HG03442 (cell line): ENCODE measurements at regions not wholly inside any gene's neighbourhood (a gene's known extent, or its start where the extent isn't known, plus 50 kb on each side); places are given as distances from the start of the nearest gene placed in this dataset.
"Not testable (repeated sequence)": the region's sequence is repeated elsewhere in the genome, so short reads cannot be mapped to it uniquely, and the experiment has no call there.

ENCODE experiments used
- ATAC-seq: cut with Tn5 transposase; IDR thresholded peaks from one replicate; pipeline ENCODE4 v1.9.1; 2021; ENCODE audit warnings: mild to moderate bottlenecking, moderate library complexity; ENCODE audit not compliant: unreplicated experiment

DNA sequence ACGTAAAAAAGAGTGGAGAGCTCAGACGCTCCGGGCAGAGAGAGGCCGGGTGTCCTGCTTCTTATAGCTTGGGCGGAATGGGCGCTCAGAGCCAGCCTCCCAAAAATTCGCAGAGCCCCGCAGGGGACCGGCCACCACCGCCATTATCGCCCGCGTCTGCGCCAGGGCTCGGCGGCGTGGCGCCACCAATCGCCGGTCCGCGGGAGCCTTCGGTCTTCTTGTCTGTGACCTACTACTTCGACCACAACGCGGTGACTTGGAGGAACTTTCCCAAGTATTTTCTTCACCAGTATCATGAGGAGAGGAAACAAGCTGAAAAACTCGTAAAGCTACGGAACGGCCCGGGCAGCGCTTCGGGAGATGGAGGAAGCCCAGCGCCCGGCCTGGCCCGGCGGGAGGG is 1138.1 kb upstream of the CHAC2 start:
- no peak for ATAC-seq

DNA sequence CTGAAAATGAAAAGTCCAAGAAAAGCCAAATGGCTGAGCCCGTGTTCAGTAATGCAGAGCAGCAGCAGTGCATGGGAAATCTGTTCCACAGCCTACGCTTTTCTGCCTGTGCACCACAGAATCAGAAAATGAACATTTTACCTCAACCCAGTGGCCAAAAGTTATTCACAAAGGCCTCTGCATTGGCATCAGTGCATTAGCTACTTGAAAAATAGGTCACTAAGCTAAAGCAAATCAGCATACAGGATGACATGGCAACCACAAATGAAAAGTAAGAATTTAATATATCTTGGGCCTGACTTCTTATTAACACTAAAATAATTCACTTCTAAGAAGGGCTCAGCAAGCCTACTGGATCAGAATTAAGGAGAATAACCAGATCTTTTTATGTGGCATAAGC is 1145.3 kb upstream of the CHAC2 start:
- no peak for ATAC-seq

DNA sequence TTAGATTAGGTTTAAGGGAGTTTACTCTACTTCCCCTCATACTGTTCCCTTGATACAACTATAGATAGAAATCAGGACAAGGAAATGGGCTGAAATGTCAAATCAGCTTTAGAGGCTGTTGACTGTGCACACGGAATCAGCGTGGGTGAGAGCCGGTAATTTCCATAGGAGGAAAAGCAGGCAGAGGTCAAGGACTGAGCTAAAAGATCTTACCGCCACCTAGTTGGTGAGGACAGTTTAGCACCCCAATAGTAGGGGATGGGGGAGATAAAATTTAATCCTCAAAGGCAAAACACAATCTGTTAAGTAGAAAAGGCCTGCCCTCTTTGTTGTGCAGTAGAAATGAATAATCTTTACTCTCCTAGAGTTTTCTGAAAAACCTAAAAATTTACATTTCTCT is 1154.5 kb upstream of the CHAC2 start:
- ATAC-seq, result no peak

DNA sequence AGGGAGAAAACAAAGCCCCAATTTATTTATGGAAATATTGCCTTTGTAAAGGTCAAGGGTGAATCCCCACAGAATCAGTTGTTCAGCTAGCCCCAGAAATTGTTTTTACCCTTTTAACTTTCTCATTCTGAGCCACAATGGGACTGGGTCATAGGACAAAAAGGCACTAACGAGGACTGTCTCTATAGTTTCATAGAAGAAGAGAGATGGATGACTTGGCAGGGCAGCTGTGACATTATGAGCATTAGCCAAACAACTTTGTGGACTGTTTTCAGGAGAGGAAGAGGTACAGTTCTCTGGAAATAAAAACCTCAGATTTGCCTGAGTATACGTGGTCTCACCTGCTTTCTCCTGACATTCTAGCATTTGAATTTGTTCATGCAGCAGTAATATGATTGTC is 1155.8 kb upstream of the CHAC2 start:
- ATAC-seq, result no peak

DNA sequence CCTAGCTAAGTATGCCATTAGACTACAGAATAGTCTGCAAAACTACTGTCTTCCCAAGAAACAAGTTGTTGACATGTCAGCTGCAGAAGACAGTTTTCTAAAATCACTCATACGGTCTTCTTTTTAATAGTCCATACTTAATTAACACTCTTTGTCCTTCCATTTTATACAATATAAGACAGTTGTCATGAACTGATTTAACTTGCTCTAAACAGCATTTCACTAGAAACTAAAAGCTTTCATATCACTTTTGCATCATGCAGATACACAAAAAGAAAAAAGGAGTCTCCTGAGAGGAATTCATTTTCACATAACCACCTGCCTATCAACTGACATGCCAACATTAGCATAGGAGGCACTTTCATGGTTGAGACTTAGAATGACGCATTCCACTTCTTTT is 1159.6 kb upstream of the CHAC2 start:
- ATAC-seq, result no peak

DNA sequence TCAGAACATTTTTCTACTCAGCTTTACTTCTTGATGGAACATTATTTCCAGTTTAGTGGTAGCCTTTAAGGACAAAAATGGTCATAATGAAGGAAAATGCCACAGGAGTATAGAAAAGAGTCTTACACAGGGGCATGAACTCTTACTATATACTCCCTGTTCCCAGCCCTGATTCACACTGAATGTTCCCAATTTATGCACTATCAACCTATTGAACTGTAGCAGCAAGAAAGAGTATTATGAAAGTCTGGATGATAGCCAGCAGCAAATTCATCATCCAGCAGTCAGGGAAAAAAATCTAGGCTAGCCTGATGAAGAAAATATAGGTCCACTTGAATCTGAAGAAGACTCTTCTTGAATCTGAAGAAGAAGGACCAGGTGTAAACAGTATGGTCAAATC is 1170.3 kb upstream of the CHAC2 start:
- no peak for ATAC-seq

DNA sequence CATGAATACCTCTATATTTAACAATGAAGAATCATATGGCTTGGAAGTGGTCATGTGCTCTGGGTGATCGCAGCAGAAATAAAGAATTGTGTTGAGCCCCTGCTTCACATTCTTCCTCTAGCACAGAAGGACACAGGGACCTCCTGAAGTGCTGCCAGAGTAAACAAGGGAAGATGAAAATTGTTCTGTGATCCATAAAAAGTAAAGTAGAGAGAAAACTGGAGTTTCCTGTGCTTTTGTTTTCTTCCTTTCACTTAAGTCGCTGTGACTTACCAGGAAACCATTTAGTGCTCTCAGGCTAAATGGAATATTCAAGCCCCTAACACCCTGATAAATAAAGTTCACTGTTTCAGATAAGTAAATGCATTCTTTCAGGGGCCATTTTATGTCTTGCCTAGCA is 1173.6 kb upstream of the CHAC2 start:
- ATAC-seq, result no peak

DNA sequence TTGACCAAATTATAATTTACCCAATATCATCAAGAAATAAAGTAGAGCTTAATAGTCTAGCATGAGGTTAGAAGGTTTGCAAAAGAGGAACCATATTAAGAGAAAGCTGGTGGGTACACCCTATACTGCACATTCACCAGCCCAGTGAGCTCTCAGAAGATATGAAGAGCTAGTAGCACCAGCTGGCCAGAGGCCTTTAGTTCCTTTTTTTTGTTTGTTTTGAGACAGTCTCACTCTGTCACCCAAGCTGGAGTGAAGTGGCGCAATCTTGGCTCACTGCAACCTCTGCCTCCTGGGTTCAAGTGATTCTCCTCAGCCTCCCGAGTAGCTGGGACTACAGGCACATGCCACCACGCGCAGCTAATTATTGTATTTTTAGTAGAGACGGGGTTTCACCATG is 1183.5 kb upstream of the CHAC2 start:
- not testable (repeated sequence) for ATAC-seq

DNA sequence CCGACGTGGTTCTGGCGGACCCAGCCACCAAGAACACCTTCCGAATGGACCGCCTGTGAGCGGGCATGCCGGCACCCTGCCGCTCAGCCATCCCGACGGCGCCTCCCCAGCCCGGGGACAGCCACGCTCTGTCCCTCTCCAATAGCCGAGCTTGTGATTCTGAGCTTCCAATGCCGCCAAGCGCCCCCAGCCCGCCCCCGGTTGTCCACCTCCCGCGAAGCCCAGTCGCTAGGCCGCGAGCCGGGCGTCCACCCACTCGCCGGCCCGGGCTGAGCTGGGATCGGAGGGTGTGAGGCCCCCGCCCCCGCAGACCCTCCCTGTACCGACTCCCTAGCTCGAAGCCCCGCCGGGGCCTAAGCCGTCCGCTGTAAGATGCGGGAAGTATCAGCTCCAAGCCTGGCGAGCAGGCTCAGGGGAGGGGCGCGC is 1195.1 kb upstream of the CHAC2 start:
- ATAC-seq, result no peak

DNA sequence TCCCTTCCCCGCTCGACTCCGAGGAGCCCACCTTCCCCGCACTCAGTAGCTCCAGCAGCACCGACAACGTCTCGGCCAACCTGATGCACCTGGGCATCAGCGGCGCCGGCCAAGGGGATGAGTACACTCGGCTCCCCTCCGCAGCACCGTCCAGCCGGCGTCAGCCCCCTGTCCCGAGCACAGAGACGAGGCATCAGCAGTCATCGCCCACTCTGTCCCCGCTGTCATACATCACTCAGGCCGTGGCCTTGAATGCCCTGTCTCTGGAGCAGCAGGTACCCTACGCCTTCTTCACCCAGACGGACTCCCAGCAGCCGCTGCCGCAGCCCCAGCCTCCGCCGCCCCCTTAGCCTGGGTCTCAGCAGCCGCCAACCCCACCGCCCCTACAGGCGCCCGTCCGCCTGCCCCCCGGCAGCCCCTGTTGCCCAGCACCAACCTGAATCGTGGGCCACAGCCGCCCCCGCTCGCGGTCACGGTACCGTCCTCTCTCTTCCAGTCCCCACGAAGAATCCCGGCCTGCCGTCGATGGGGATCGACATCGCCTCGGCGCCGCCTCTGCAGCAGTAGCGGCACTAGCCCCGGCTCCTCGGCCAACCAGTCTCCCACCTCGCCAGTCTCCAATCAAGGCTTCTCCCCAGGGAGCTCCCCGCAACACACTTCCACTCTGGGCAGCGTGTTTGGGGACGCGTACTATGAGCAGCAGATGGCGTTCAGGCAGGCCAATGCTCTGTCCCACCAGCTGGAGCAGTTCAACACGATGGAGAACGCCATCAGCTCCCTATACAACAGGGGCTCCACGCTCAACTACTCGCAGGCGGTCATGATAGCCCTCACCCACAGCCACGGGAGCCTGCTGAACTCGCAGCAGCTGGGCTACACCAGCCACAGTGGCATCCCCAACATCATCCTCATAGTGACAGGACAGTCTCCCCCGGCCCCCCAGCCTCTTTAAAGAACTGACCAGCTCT is 1195.9 kb upstream of the CHAC2 start:
- ATAC-seq, result no peak

DNA sequence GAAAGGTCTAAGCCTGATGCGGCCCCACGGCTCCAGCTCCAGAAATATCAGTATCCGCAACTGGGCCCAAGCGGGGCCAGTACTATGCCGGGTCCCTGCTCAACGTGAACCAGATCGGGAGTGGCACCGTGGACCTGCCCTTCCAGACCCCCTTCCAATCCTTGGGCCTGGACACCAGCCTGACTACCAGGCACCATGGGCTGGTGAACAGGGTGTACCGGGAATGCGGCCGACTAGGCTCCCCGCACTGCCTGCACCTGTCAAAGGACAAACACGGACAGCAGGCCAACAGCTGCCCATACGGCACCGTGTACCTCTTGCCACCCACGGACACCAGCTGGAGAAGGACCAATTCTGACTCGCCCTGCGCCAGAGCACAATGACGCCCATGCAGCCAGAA is 1196.9 kb upstream of the CHAC2 start:
- ATAC-seq, result no peak

DNA sequence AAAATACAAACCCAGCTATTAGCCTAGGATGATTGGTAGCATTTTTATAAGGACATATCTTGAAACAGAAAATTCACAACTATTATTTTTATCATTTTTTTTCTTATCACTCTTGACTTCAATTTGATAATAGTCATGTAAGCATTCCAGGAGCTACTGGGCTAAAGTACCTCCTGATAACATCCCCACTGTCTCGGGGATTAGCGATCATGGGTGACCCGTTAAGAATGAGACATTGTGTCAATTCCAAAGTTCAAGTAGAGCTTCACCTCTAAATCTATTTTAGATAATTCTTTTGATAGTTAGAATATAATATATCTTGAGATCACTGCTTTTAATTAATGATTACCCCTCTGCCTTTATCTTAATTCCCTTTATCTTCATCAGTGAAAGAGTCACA is 1204.5 kb upstream of the CHAC2 start:
- ATAC-seq, result no peak

DNA sequence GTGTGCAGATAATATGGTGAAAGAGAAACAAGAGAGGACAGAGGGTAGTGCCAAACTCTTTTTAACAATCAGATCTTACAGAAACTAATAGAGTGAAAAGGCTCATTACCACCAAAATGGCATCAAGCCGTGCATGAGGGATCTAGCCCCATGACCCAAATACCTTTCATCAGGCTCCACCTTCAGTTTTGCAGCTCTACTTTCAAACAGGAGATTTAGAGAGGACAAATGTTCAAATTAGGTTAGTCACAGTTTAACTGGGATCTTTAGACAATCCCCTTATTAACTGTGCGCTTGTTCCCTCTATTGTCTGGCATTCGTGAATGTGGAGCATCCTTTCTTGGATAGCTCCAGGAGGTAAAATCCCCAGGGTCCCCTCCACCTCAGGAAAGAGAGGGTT is 1209.3 kb upstream of the CHAC2 start:
- no peak for ATAC-seq

DNA sequence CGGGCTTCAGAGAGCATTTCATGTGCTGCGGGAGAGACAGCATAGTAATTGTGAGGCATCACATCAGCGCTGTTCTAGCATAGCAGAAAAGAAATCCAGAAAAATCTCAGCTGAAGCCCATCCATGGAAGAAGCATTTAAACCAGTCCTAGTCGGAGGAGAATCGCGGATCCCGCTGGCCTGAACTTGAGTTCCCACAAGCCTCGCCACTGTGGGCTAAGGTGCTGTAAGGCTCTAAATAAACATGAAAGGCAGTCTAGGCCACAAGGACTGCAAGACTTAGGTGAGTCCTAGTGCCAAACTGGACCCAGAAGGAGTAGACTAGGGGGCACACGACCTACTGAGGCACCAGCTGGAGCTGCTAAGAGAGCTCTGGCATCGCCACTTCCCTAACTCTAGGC is 1225.3 kb upstream of the CHAC2 start:
- ATAC-seq, result no peak

DNA sequence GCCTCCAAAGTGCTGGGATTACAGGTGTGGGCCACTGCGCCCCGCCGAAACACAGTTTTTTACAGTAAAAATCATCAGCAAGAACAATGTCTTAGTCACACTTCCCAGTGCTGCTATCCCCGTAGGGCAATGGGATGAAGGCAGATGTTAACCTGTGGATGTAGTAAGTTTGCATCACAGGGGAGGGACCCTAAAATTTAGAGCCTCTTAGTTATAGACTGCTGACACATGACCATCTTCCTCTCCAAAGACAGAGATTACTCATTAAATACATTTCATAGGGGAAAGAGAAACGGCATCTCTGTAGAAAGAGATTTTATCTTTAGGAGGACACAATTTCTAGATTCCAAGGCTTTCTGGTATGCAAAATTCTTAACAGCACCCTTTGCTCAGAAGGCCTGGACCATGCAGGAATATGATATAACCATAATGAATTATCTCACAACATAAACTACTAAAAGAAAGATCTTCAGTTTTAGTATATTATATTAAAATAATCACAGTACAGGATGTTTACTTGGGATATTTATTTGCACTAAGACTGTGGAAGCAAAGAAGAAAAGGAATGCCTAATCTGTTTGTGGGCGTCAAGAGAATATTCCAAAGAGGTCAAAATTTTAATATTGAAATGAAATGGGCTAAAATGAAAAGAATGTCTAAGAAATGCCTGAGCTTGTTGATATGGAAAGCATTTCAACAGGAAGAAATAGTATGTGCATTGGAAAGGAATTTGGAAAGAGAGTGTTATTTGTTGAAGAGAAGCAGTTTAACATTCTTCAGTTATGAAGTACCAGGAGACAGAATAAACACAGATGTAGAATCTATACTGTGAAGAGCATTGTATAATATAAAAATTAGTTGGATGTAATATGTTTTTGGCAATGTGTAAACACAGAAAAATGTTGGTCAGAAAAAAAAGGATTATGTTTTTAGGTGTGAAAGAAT is 1228.3 kb upstream of the CHAC2 start:
- ATAC-seq, result no peak

DNA sequence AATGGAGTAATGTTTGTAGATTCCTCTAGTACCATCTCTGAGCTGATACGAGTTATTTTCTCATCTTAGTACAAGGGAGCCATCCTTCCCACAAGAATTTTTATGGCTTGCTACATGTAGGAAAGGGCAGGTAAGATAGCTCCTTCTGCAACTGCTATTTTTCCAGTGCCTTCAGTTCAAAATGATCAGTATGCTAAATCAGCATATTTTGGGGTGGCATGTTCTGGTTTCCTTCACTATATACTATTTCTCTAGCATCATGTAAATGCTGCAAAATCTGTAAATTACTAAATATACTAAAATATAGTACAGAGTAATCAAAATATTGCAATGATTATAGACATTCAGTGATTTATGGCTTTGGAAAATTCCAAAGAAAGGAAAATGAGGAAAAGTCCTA is 1230.0 kb upstream of the CHAC2 start:
- ATAC-seq, result no peak

DNA sequence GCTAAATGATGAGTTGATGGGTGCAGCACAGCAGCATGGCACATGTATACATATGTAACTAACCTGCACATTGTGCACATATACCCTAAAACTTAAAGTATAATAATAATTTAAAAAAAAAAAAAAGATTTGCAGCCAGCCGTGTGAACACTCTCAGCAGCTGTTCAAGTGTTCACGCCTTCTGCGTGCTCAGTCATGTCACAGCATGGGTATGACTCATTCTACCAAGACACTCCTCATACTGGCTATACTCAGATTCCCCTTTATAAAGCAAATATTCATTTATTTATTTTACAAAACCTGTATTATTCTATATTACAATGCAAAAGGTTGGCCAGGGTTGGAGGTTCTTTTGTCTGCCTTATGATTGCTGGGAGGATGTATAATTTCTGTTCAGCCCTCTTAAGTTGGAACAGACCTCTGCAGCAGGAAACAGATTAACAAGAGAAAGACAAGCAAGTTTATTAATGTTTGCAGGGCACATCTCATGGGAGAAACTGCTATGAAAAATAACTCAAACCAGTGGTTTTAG is 1230.6 kb upstream of the CHAC2 start:
- no peak for ATAC-seq

DNA sequence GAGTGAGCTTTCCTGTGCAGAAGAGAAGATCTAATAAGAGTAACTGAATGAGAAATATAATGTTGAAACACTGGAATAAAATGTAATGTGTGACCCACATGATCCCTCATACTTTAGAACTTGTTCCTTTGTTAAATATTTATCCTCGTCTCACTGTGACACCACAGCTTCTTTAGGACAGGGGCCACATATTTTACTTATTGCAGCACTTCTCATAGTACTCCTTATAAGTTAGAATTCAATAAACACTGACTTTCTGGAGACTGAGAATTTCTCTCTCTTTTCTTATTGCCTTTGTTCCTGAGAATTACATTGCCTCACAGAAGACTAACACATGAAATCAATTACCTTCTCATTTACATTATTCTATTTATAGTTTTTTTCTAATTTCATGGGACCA is 1234.6 kb upstream of the CHAC2 start:
- no peak for ATAC-seq

DNA sequence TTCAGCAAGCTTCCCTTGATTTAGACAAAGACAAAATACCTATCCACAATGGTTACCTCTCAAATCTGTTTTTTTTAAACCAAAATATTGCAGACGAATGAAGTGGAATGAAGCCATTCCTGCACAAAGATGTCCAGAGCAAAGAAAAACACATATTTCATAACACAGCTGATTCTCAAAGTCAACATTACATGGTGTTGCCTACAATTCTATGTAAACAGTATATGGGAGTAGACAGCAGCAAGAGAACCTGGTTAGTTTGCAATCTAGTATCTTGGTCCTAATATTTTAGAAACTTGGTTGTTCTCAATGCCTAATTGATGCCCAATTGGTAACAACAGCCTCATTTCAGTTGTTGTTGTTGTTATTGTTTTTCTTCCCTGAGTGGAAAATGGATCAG is 1240.9 kb upstream of the CHAC2 start:
- no peak for ATAC-seq

DNA sequence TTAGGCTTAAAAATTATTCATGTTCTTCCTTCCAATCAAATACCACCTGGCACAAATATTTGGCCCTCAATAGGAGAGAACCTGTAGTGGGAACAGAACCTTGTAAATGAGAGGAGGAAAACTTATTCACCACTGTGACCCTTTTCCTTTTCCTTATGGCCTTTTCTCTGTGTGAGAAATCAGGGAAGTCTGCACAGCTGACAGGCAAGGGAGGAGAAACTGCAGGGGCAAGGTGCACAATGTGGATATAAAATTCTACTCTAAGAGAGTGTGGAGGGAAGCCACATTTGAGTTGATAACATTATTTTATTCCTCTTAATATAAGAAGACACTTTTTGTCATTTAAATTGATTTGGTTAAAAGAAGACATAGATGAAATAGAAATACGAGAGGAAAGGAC is 1247.0 kb upstream of the CHAC2 start:
- no peak for ATAC-seq

DNA sequence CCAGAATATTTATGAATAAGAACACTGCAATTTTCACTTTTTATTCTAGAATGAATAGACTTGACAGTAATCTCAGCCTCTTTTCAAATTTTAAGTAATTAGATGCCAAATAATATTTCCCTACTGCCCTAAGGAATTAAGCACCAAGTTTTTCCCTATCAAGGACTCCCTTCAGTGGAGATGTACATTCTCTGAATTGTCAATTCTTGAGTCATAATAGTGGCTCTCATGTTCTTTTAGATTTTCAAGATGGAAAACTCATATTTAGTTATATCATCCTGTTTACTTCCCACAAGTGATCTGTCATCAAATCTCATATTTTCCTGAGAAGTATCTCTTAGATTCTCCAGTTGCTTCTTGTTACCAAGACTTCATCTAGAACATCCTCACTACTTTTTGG is 1248.9 kb upstream of the CHAC2 start:
- no peak for ATAC-seq

DNA sequence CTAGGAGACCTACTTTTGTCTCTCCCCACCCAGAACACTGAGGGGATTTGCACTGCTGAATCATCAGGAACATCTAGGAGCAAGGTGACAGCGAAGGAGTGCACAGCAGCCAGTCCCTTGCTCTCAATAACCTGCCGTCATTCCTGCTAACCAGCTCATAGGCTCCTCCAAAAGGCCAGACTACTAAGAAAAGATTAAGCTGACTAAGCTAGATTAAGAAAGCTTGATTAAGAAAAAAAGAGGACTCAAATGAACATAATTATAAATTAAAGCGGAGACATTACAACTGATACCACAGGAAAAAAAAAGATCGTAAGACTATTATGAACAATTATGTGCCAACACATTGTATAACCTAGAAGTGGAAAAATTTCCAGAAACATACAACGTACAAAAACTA is 1254.8 kb upstream of the CHAC2 start:
- ATAC-seq, result no peak
